Ishikawa (cell line): ENCODE measurements at regions not wholly inside any gene's neighbourhood (a gene's known extent, or its start where the extent isn't known, plus 50 kb on each side); places are given as distances from the start of the nearest gene placed in this dataset.

Source experiments
- CREB1 ChIP-seq: IDR thresholded peaks from 2 replicates; pipeline ENCODE4 v1.6.1; 2012; ENCODE audit warnings: low read depth
- EP300 ChIP-seq: IDR thresholded peaks from 2 replicates; pipeline ENCODE4 v1.6.1; 2012; ENCODE audit warnings: borderline replicate concordance
- NFIC ChIP-seq: IDR thresholded peaks from 2 replicates; pipeline ENCODE4 v1.6.1; 2012
- RAD21 ChIP-seq: IDR thresholded peaks from 2 replicates; pipeline ENCODE4 v1.6.1; 2012; ENCODE audit warnings: low read depth
- TAF1 ChIP-seq: IDR thresholded peaks from 2 replicates; pipeline ENCODE4 v1.6.1; 2012; ENCODE audit warnings: low read depth, mild to moderate bottlenecking
- TCF12 ChIP-seq: IDR thresholded peaks from 2 replicates; pipeline ENCODE4 v1.6.1; 2012; ENCODE audit warnings: low read depth
- TF ChIP-seq, protein P1 (sequence below): IDR thresholded peaks from 2 replicates; pipeline ENCODE4 v1.6.1; 2012

DNA sequence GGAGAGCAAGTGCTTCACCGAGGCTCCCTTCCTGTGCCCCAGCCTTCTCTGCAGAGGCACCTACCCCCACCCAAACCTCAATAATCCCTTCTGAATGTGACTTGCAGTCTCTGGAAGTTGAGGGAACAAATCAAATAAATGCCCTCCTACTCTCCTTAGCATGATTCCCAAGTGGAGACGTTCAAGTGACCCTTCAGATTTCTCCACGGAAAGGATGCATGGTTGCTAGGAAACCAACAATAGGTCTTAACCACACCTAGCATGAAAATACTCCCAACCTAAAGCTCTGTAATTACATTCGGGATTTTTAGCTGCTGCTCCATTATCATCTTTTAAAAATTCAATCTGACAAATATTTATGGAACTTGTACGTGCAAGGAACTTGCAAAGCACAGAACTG, 50.2 kb upstream of the CABLES1 start:
- TF ChIP-seq, protein P1, sequence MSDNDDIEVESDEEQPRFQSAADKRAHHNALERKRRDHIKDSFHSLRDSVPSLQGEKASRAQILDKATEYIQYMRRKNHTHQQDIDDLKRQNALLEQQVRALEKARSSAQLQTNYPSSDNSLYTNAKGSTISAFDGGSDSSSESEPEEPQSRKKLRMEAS: no peak
- TF ChIP-seq RAD21: no peak
- no peak for TF ChIP-seq CREB1
- no peak for TF ChIP-seq TCF12
- TF ChIP-seq TAF1: no peak
- no peak for TF ChIP-seq NFIC
- no peak for TF ChIP-seq EP300
